Type B pancreatic cell (in vitro differentiated cells): ENCODE measurements at regions not wholly inside any gene's neighbourhood (a gene's known extent, or its start where the extent isn't known, plus 50 kb on each side); places are given as distances from the start of the nearest gene placed in this dataset.
"Not testable (repeated sequence)": the region's sequence is repeated elsewhere in the genome, so short reads cannot be mapped to it uniquely, and the experiment has no call there.

Experiments used
- DNase-seq: peaks from one replicate; pipeline ENCODE4 v3.0.0; 2021; ENCODE audit warnings: mixed read lengths; ENCODE audit not compliant: unreplicated experiment; ENCODE audit errors: extremely low spot score
- H3K27ac Mint-ChIP-seq: 2 replicates; pipeline ENCODE4 v1.8.0; 2021; ENCODE audit warnings: mild to moderate bottlenecking, mixed read lengths
- H3K27me3 Mint-ChIP-seq: 2 replicates; pipeline ENCODE4 v1.8.0; 2021; ENCODE audit warnings: mixed read lengths
- H3K36me3 Mint-ChIP-seq: 2 replicates; pipeline ENCODE4 v1.8.0; 2021; ENCODE audit warnings: mixed read lengths
- H3K4me1 Mint-ChIP-seq: one replicate; pipeline ENCODE4 v1.8.0; 2021; ENCODE audit warnings: mixed read lengths; ENCODE audit not compliant: unreplicated experiment
- H3K4me3 Mint-ChIP-seq: 2 replicates; pipeline ENCODE4 v1.8.0; 2021; ENCODE audit warnings: mild to moderate bottlenecking, mixed read lengths
- H3K9me3 Mint-ChIP-seq: 2 replicates; pipeline ENCODE4 v1.8.0; 2021; ENCODE audit warnings: mixed read lengths
- CTCF ChIP-seq: fragments of 200-600 bp; sonication (generic); conservative IDR thresholded peaks from 2 replicates; pipeline ENCODE4 v1.5.0; 2021; ENCODE audit warnings: antibody characterized with exemption, mild to moderate bottlenecking

DNA sequence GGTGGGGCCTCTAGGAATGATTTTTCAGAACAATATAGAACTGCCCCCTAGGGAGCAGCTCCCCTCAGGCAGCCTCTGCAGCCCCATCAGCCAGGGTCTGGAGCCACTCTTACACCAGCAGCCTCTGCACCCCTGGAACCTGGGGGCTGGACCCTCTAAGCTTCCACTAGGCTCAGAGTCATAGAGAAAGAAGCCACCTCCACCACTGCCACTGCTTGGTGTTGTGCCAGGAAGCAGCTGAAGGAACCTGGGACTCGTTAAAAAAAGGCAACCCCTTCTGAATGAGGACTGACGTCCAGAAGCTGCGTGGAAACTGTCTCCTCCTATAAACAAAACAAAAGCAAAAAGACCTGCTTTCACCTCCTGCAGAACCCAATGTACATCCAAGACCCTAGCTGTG is 98.1 kb upstream of the HS6ST1 start:
- Mint-ChIP-seq H3K9me3 (peaks cover 7% of the 10 kb centered on the region), H3K27ac (no peak overlapping the region), H3K27me3 (no peaks in the 10 kb centered on the region), H3K36me3 (peaks cover 8% of the 10 kb centered on the region), H3K4me3 (no peak overlapping the region), H3K4me1 (peaks cover 5% of the 10 kb centered on the region)
- DNase-seq, result peak; percentile 31
- no peak for TF ChIP-seq CTCF

GRCh38 chr2:128417264-128417663 is 98.6 kb upstream of the HS6ST1 start:
- not testable (repeated sequence) for H3K4me1 Mint-ChIP-seq, H3K27ac Mint-ChIP-seq, H3K9me3 Mint-ChIP-seq, H3K4me3 Mint-ChIP-seq, H3K27me3 Mint-ChIP-seq, H3K36me3 Mint-ChIP-seq
- DNase-seq, result peak; percentile 36

- peak; percentile 25 for DNase-seq
- Mint-ChIP-seq H3K4me3 (no peak overlapping the region), H3K27me3 (no peaks in the 10 kb centered on the region), H3K36me3 (peaks cover 8% of the 10 kb centered on the region), H3K9me3 (peaks cover 7% of the 10 kb centered on the region), H3K4me1 (peaks cover 7% of the 10 kb centered on the region), H3K27ac (no peak overlapping the region)
- TF ChIP-seq CTCF, result no peak
These were observed 101.5 kb upstream of the HS6ST1 start for GRCh38 chr2:128420131-128420530.

GRCh38 chr2:128420776-128421175 is 102.1 kb upstream of the HS6ST1 start:
- TF ChIP-seq CTCF, result no peak
- Mint-ChIP-seq H3K9me3 (peaks cover 7% of the 10 kb centered on the region), H3K27me3 (no peaks in the 10 kb centered on the region), H3K36me3 (peaks cover 6% of the 10 kb centered on the region), H3K27ac (no peak overlapping the region), H3K4me3 (no peak overlapping the region), H3K4me1 (peaks cover 7% of the 10 kb centered on the region)
- DNase-seq, result peak; percentile 40

DNA sequence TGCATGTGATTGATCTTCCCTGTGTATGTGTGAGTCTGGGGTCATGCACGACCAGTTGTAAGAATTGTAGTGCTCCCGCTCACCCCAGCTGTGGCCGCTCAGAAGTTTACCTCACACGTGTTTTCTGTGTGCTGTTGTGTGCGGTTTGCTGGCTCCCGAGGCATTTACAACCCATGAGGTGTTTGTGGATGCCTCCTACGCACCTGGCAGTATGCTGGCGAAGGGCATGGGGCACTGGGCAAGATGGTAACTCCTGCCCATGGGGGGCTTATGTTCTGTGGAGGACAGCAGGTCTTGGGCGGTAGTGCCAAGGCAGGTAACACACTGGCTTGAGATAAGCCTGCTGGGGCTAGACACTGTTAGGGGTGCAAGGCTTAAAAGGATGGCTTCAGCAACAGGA is 102.6 kb upstream of the HS6ST1 start:
- H3K9me3 Mint-ChIP-seq, result peaks cover 7% of the 10 kb centered on the region
- DNase-seq, result peak; percentile 54
- H3K4me3 Mint-ChIP-seq, result no peak overlapping the region
- H3K4me1 Mint-ChIP-seq, result peaks cover 7% of the 10 kb centered on the region
- no peaks in the 10 kb centered on the region for H3K27me3 Mint-ChIP-seq
- peaks cover 4% of the 10 kb centered on the region for H3K36me3 Mint-ChIP-seq
- no peak overlapping the region for H3K27ac Mint-ChIP-seq
- no peak for TF ChIP-seq CTCF

DNA sequence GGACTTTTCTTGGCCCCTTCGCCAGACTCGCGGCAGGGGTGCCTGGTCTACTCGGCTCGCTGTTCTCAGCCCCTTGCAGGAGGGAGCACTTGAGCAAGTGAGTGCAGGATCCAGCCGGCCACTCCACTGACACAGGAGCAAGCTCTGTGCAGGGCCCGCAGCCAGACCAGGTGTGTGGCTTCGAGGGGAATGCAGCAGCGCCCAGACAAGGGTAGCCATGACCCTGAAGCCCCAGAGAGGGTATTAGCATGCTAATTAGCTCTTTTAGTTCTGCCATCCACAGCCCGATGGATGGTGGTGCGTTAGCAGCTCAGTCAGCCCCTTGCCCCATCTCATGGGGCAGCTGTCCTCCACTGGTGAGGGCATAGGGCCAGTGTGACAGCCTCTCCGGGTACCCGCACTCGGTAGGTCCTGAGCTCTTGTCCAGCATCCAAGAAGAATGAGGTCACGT is 103.2 kb upstream of the HS6ST1 start:
- TF ChIP-seq CTCF, result no peak
- peak; percentile 56 for DNase-seq
- no peaks in the 10 kb centered on the region for H3K27me3 Mint-ChIP-seq
- H3K36me3 Mint-ChIP-seq, result peaks cover 4% of the 10 kb centered on the region
- H3K9me3 Mint-ChIP-seq, result peaks cover 7% of the 10 kb centered on the region
- H3K4me3 Mint-ChIP-seq, result no peak overlapping the region
- H3K4me1 Mint-ChIP-seq, result peaks cover 7% of the 10 kb centered on the region
- no peak overlapping the region for H3K27ac Mint-ChIP-seq
